Epithelial cell of proximal tubule (primary cell): ENCODE measurements at regions not wholly inside any gene's neighbourhood (a gene's known extent, or its start where the extent isn't known, plus 50 kb on each side); places are given as distances from the start of the nearest gene placed in this dataset.

Experiments
- DNase-seq: peaks from one replicate; pipeline ENCODE4 v3.0.0-alpha.2; 2011; ENCODE audit warnings: low read depth
- H3K4me3 ChIP-seq: 2 replicates; pipeline ENCODE4 v1.5.1; 2011; ENCODE audit warnings: low read depth, mild to moderate bottlenecking, low read length
- CTCF ChIP-seq: conservative IDR thresholded peaks from 2 replicates; pipeline ENCODE4 v1.5.1; 2012; ENCODE audit warnings: low read depth, mild to moderate bottlenecking, low read length

GRCh38 chr19:30924069-30924636, 425.1 kb downstream of the TSHZ3 start:
- no peak for TF ChIP-seq CTCF
- DNase-seq: no peak
- H3K4me3 ChIP-seq: no peak overlapping the region

- DNase-seq: no peak
- H3K4me3 ChIP-seq: no peak overlapping the region
- TF ChIP-seq CTCF: no peak
These were observed 425.6 kb downstream of the TSHZ3 start for GRCh38 chr19:30923621-30924020.

DNA sequence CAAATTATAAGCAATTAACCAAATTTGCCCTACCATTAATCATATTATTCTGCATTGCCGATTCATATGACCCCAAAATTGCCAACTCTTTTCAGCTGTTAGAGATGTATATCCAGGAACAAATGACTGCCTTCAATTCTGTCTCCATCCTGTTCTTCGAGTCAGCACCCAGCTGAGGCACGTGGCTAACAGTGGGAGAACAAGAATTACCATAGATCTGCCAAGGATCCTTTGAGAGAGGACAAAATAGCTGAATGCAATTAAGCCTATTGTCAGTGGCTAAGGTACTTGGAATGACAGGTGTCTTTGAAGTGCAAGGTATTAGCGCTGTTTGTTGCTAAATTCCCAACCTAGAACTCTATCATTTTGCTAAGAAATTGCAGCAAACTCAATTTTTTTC, 426.1 kb downstream of the TSHZ3 start:
- DNase-seq: no peak
- TF ChIP-seq CTCF: no peak
- H3K4me3 ChIP-seq: no peak overlapping the region

- TF ChIP-seq CTCF: no peak
- no peak for DNase-seq
These were observed 429.0 kb downstream of the TSHZ3 start for GRCh38 chr19:30920222-30920621.

GRCh38 chr19:30919737-30920136, 429.5 kb downstream of the TSHZ3 start:
- no peak for TF ChIP-seq CTCF
- DNase-seq: no peak
- no peak overlapping the region for H3K4me3 ChIP-seq

More at GRCh38 chr19:30920222-30920621, 429.0 kb downstream of the TSHZ3 start:
- no peak overlapping the region for H3K4me3 ChIP-seq

DNA sequence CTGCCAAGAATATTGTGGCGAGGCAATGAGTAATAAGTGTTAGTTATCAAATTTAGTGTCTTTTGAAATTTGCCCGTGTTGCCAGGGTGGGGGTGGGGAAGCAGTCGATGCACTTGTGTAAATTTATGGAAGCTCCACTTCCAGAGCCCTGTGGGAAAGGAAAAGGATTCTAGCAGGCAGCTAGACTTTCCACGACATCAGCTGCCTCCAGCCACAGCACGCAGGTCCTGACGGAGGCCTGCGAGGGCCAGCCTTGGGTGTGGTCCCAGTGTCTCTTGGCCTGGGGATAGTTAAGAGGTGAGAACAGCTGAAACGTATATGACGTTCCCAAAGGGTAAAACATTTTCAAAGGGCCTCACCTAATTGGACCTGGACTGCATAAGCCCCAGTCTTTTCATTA, 433.0 kb downstream of the TSHZ3 start:
- no peak overlapping the region for H3K4me3 ChIP-seq
- TF ChIP-seq CTCF: no peak
- no peak for DNase-seq

- H3K4me3 ChIP-seq: no peak overlapping the region
- TF ChIP-seq CTCF: no peak
- DNase-seq: no peak
These were observed 437.7 kb downstream of the TSHZ3 start for GRCh38 chr19:30911491-30911890.
